Stimulated activated CD4-positive, alpha-beta T cell treated with anti-CD3 and anti-CD28 coated beads, Interleukin-1b, Interleukin-23, amount 100 ng/mL, for 24 hours (primary cell): ENCODE measurements at regions not wholly inside any gene's neighbourhood (a gene's known extent, or its start where the extent isn't known, plus 50 kb on each side); places are given as distances from the start of the nearest gene placed in this dataset.
A peak's percentile ranks its signal among the peaks of the same experiment; 100 is the strongest.

Experiments
- DNase-seq, 4 experiments: peaks; one replicate each; pipeline ENCODE4 v3.0.0-alpha.2; 2020; ENCODE audit warnings: low read depth in 4 of 4, low spot score in 1 of 4

- no peak for DNase-seq
Observed at GRCh38 chr3:187950671-187951070, 203.3 kb upstream of the LPP start.

GRCh38 chr3:187951452-187952190 is 202.3 kb upstream of the LPP start:
- no peak for DNase-seq

DNA sequence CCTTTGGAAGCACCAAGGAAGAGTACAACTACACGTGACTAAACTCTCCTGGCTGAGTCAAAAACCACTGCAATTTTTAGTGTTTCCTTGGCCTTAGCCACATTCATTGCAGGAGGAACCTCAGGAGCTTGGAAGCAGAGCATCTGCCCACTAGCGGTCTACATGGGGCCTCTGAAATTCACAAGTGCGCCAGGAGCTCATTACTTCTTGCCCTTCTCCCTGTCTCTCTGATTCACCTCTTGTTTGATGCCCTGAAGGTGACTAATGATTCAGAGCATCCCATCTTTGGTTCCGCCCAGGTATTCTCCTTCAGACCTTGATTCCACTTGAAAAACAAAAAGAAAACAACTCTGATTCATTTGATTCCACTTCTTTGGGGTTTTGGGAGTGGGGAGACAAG is 201.1 kb upstream of the LPP start:
- no peak for DNase-seq

DNA sequence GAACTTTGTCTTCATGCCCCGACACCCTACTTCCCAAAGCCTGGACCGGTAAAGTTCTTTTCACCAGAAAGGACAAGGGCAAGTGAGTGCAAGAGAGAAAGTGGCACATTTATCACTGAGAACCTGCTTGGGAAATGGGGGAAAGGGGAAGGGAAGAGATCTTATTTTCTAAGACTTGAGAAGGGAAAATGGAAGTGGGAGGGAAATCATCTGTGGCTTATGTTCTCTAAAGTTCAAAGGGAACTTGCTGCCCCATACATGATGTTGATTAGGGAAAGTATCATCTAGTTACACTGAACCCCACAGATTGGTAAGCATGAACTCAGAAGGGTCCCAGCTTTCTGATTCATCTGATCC is 199.5 kb upstream of the LPP start:
- DNase-seq = no peak

DNA sequence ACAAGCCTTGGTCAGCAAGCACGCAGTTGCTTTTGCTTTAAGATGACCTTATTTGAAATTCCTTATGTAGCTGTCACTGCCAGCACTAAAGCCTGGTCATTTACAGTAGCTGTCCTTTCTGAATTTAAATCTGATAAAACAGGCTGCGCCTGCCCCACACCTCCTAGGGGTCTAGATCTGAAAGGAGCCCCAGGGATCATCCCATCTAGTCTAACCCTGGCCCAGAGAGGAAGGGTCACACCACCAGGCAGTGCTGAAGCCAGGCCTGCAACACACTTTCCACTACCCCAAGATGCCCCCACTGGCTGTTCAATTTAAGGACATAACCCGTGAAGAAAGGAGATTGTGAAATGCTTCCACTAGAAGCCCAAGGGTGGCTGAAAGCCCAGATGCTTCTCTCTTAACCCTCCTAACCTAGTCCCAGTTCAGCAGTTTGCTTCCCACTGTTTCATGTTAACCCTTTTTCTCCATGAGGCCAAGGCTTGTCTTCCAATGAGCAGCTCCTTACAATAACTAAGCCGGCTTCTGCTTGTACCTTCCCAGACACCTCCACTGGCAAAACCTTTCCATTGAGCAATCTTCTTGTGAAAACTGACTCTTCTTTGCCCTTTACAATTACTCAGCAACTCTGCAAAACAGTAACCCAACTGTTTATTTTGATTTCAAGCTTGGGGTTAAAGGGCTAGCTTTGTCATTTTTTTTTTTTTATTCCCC is 198.9 kb upstream of the LPP start:
- DNase-seq = no peak

DNA sequence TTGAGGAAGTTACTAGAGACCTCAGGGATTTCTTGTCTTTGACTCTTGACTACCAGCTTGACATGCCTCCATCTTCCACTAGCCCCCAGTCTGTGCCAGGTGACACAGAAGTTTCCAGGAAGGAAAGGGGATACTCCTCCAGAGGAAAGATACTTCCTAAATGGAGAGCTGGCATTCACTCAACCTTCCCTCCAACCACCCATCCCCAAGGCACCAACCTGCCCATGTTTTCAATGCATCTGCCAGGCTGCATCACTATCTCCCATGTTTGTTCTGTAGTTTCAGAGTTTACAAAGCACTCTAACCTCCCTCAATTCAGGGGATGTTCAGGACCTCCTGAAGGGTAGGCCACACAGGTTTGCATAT is 198.4 kb upstream of the LPP start:
- DNase-seq = no peak

DNA sequence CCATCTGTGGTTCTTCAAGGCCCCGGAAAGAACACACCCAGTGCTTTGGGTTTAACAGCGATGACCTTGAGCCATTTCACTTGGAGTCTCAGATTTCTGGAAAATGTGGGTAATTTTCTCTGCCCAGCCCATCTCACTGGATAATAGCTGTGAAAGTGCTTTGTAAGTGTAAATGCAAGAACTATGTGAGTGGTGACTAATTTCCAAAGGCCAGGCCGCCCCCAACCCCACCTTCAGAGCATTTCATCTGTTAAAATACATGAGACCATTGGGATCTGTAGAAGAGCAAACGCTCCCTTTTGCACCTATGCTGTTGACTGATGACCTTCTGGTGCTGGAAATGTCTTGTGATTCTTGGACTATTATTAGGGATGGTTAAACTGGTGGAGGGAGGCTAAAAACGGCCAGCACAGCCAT is 196.8 kb upstream of the LPP start:
- no peak for DNase-seq

DNA sequence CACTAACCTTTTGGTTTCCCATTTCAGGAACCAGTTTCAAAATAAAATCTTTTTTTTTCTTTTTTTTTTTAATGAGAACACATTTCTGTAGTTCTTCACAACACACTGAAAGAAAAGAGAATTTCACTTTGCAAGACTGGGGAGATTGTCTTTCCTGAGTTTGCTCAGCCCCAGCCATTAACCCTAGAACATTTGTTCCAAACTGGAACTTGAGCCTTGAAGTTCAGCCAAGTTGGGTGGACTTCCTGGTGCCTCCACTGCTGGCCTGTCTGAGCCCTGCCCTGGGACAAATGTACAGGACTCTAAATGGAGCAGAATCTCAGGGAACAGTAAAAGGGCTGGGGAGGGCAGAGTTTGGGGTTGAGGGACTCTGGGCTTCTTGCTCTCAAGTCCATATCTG is 196.4 kb upstream of the LPP start:
- DNase-seq = no peak

- peak in 1 of 4 experiments; percentile 18 for DNase-seq
Observed at GRCh38 chr3:187958432-187959003, 195.4 kb upstream of the LPP start.

- no peak for DNase-seq
Observed at GRCh38 chr3:187960820-187961219, 193.1 kb upstream of the LPP start.

- DNase-seq = no peak
Observed at GRCh38 chr3:187961366-187961765, 192.6 kb upstream of the LPP start.

- no peak for DNase-seq
Observed at GRCh38 chr3:187963003-187963676, 190.8 kb upstream of the LPP start.

- DNase-seq = no peak
Observed at GRCh38 chr3:187963677-187964385, 190.1 kb upstream of the LPP start.

- no peak for DNase-seq
Observed at GRCh38 chr3:187964760-187965159, 189.2 kb upstream of the LPP start.

DNA sequence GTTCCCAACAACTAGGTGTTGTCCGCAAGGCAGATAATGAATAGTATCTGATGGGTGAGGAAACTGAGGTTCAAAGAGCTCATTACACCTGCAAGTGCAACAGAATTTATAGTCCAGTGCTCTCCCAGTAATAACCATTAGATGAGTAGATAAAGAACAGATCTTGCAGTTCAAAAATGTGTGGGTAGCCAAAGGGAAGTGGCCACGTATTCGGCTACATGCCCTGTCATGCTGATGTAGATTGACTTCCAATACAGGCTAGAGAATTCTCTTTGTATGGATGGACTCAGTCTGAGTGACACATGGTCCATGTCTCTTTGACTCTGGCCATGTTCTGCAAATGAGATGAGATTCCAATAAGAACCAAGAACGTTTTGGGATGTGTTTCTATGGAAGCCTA is 187.9 kb upstream of the LPP start:
- no peak for DNase-seq

DNA sequence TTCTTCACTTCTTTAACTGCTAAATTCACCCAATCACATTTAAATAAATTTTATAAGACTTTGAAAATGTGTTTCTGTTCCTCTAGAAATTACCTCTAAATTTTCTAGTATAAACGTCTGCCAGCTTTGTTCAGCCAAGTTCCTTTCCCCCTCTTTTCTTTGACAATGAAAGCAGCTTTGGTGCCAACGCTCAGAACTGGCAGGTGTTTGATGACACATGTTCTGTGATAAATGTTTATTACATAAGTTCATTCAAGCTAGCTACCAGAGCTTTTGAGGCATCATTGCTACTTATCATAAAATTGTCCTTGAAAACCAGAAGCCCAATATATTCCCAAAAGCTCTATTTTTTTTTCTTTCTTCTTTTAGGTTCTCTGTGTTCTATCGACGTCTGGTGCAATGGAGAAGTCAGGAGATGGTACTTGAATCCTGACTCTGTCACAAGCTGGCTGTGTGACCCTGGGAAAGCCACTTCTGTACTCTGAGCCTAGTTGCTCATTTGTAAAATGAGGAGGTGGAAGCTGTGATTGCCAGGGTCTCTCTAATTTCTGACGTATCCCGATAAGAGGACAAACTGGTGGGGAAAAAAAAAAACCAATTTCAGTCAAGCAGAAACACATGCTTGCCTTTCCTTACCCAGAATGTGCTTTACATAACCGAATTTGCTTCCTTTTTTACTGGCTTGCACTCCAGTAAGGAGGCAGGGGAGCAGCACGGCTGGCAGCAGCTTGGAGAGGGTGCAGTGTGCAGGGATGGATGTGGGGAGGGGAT is 187.1 kb upstream of the LPP start:
- DNase-seq = no peak

GRCh38 chr3:187967993-187968392 is 186.0 kb upstream of the LPP start:
- DNase-seq = no peak

- no peak for DNase-seq
Observed at GRCh38 chr3:187968883-187969580, 184.9 kb upstream of the LPP start.

GRCh38 chr3:187969581-187969950 is 184.4 kb upstream of the LPP start:
- no peak for DNase-seq

- DNase-seq = no peak
Observed at GRCh38 chr3:187970106-187970505, 183.9 kb upstream of the LPP start.
